HG03558 (cell line): ENCODE measurements at regions not wholly inside any gene's neighbourhood (a gene's known extent, or its start where the extent isn't known, plus 50 kb on each side); places are given as distances from the start of the nearest gene placed in this dataset.

ENCODE experiments used
- ATAC-seq: cut with Tn5 transposase; IDR thresholded peaks from one replicate; pipeline ENCODE4 v1.9.1; 2021; ENCODE audit warnings: moderate number of reproducible peaks; ENCODE audit not compliant: unreplicated experiment; ENCODE audit errors: extremely low read depth

- no peak for ATAC-seq
These were observed 978.3 kb downstream of the BCL11A start for GRCh38 chr2:59575191-59575590.

GRCh38 chr2:59572227-59572626 is 981.2 kb downstream of the BCL11A start:
- no peak for ATAC-seq

DNA sequence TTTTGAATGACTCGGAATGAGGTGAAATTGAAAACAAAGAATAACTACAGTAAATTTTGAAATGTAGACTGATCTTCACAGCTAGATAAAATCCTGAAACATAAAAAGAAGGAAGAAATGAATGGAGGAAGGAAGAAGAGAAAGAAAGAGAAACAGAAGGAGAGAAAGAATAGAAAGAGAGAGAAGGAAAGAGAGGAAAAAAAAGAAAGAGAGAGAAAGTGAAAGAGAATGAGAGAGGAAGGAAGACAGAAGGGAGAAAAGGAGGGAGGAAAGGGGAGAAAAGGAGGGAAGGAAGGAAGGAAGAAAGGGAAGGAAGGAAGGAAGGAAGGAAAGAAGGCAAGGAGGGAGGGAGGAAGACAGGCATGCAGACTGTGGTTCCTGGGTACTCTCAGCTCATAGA is 982.6 kb downstream of the BCL11A start:
- ATAC-seq = no peak

DNA sequence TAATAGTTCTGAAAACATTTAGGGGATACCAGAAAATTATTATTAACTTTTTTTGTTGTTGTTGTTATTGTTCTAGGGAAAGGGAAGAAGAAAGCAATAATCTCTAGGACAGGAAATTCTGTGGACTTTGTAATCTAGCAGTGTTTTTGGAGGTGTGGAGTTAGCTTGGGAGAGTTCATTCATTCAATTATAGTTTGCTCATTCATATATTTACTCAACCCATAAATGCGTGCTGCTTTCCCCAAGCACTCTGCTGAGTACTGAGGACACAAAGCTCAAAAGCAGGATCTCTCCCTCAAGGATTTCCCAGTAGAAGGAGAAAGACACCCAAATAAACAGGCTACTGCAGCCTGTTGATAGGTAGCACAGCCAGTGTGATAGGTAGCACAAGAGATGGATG is 984.3 kb downstream of the BCL11A start:
- no peak for ATAC-seq

DNA sequence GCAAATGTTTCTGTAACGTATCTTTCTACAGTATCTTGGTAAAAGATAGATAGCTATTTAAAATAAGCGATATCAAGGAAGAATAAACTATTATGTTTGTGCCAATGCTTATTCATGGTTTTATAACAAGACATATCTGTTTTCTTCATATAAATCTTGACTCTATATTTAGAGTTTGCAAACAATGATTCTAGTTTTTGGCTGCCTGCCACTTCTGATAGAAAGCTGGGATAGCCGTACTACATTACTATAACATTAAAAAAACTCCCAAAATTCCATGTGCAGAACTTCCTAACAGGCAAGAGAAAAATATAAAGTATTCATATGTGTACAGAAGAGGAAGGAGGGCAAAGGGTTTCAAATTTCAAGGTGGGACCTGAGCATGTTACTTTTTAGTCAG is 985.0 kb downstream of the BCL11A start:
- ATAC-seq = no peak

DNA sequence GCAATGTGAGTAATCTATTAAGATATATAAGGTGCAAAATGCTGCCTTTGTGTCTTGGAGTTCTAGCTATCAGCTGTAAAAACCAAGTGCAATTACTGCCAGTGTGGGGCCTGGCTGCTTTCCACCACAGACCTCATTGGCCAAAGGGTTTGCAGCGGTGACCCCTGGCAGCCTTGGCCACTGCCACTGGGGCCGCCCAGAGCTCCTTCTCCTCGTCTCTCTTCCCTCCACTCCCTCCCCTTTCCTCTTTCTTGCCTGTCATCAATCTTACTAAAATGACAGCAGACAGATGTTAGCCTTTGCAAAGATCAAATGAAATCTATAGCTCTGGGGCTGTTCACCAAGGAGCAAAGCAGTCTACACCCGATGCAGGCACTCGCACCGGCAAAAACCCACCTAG is 986.3 kb downstream of the BCL11A start:
- no peak for ATAC-seq

DNA sequence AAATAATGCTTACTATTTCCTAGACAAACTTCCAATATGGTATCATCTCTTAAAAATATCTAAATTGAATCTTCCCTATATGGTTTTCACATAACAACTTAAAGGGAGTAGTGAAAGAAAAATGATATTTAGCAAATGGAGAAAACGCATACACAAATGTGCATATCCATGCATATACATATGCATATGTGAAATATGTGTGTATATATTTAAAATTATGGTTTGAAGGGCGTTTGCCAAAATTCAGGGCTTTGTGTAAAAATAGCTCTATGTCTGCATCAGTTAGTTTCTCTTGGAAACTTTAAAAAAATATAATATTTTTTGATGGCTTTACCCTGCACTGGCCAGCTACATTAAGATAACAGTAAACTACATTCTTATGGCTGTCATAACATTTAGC is 986.7 kb downstream of the BCL11A start:
- no peak for ATAC-seq

GRCh38 chr2:59561281-59561680 is 992.2 kb downstream of the BCL11A start:
- ATAC-seq = no peak

DNA sequence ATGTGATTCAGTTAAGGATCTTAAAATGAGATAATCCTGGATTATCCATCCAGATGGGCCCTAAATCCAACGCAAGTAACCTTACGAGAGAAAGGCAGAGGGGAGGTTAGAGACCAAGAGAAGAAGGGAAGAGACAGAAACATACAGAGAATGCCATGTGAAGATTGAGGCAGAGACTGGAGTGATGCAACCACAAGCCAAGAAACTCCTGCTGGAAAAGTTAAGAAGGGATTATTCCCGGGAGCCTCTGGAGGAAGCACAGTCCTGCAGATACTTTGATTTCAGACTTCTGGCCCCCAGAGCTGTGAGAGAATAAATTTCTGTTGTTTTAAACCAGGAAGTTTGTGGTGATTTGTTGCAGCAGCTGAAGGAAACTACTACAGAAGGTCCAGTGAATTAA is 992.7 kb downstream of the BCL11A start:
- no peak for ATAC-seq

DNA sequence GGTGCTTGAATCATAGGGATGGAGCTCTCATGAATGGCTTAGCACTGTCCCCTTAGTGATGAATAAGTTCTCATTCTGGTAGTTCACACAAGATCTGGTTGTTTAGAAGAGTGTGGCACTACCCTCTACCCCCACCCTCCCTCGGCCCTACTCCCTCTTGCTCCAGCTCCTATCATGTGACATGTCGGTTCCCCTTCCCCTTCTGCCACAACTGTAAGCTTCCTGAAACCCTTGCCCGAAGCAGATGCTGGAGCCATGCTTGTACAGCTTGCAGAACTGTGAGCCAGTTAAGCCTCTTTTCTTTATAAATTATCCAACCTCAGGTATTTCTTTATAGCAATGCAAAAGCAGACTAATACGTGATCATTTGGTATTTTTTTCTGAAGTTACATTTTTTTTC is 1012.6 kb downstream of the BCL11A start:
- no peak for ATAC-seq

DNA sequence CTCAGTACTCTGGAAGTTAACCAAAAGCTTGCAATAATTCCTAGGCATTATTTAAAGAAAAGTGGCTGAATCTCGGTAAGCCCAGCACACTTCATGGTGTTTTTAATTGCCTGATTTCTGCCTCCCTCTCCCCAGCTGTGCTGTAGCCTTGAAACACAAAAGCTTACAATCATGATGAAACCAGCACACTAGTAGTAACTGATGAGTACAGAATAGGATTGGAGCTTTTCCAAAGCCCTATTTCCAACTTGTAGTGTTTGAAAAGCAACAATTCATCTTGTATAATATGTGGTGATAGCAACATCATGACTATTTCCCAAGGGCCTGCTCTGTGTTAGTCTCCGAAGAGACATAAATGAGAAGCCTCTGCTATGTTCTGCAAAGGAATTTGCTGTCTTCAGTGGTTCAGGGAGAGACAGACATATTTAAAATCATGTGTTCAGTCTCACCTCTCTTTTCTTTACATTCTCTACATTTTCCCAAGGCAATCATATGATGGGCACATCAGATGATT is 1015.0 kb downstream of the BCL11A start:
- ATAC-seq = no peak

DNA sequence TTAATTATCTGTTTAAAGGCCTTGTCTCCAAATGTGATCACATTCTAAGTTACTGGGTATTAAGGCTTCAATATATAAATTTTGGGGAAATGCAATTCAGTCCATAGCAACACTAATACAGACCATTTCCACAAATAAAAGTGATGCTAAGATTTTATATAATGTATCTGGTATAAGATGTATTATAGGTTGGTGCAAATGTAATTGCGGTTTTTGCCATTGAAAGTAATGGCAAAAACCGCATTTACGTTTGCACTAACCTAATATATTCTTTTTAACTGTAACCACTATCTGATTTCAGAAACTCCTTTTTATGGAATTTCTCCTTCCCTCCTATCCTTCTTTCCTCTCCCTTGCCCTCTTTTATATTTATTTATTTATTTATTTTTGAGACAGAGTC is 1020.6 kb downstream of the BCL11A start:
- no peak for ATAC-seq

DNA sequence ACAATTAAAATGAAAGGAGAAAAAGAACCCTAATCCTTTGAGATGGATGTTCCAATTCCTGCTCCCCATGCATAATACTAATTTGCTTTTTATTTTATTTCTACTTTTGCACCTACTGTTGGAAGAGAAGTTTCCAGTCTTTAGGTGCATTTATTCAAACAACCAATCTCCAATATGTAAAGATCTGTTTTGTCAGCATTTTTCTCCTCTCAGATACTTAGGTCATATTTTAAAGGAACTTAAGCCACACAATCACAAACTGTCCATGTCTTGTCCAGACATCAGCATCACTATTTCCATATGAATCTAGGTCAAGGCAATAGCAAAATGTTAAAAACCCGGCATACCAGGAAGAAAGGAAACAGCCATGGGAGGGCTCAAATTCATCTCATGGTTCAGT is 1023.2 kb downstream of the BCL11A start:
- ATAC-seq = no peak

DNA sequence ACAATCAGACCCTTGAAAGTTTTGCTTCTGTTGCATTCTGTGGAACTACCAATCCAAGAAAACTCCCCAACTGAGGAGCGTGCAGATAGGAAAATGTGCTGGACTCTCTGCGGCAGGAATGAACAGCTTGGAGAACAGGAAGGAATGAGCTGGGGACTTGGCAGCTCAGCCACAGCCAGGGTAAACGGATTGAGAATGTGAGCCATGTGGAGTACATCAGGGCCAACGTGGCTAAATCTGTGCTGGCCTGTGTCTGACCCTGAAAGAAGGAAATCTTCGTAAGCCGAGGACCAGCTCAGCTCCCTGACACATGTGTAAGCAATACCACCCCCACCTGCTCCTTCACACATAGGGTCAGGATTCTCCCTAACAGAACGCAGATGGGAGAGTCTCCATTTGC is 1023.7 kb downstream of the BCL11A start:
- ATAC-seq = no peak

DNA sequence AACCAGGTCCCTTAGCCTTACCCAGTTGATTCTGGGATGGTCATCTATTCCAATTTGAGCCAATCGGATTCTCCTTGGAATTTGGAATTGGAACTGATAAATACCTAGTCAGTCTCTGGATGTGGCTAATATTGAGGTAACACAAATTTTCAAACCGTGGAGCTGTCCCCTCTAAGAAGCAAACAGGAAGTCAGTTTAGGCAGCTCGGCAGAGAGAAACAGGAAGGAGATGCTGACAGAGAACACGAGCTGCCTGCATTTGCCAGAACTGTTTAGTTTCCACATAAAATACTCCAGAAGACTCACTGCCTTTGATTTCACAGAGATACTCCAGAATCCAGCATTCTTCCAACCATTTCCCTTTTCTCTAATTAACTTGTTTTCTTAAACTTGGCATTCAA is 1024.9 kb downstream of the BCL11A start:
- no peak for ATAC-seq

- no peak for ATAC-seq
These were observed 1050.5 kb downstream of the BCL11A start for GRCh38 chr2:59502981-59503380.

GRCh38 chr2:59490994-59491393 is 1062.5 kb downstream of the BCL11A start:
- no peak for ATAC-seq

- ATAC-seq = no peak
These were observed 1063.3 kb downstream of the BCL11A start for GRCh38 chr2:59490192-59490591.

GRCh38 chr2:59484673-59485072 is 1068.8 kb downstream of the BCL11A start:
- ATAC-seq = no peak

- ATAC-seq = no peak
These were observed 1090.0 kb downstream of the BCL11A start for GRCh38 chr2:59463426-59463825.

DNA sequence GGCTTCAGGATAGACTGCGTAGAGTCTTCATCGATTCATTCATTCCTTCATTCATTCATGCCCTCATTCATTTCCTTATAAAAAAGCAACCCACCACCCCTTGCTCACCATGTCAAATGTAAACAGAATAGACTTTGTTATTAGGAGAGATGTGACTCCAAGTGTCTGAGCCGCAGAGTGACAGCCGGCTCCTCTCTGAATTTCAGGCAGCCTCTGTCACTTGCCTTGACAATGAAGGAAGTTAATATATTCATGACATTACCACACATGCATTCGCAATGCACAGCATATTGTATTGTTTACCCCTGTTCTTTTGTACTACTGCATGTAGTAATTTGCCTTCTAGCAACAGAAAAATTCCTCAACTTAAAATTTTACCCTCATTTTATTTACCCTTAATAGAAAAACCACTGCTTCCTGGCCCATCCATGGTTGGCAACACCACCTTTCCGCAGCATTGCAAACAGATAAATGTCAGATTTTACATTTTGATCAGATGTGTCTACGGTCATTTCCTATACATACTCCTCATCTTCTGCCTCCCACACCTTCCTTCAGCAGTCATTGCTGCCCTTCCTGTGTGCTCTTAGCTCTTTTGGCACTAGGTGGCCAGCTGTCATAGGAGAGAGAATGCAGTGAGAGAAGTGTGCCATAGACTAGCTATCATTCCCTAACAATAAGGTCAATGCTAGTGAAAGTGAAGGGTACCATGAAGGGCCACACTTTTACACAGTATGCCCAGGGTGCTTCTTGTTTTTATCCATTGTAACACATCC is 1090.8 kb downstream of the BCL11A start:
- no peak for ATAC-seq

DNA sequence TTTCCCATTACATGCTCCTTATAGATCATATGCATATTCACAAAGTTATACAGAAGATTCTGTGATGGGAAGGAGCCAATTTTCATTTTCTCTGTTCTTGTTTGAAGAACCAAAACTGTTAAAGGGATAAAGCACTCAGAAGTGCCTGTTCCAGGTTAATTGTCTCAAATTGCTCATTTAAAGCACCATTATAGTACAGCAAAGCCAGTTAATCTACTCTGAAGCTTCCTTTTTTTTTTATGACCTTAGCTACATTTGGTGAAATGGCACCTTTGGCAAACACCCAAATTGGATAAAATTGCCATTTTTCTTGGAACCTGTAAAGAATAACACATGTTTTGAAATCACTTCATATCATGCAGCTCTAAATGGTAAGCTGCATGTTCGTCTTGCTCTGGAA is 1092.3 kb downstream of the BCL11A start:
- ATAC-seq = no peak
